Astrocyte (in vitro differentiated cells and primary cell): ENCODE measurements at regions not wholly inside any gene's neighbourhood (a gene's known extent, or its start where the extent isn't known, plus 50 kb on each side); places are given as distances from the start of the nearest gene placed in this dataset.

Experiments used
- DNase-seq: peaks from one replicate; pipeline ENCODE4 v3.0.0-alpha.2; 2010; ENCODE audit warnings: low read depth
- FAIRE-seq: peaks from 2 replicates; lab custom pipeline; 2011; peaks lifted over from hg19 to GRCh38; lab: Jason Lieb, UNC
- H2AFZ ChIP-seq: 2 replicates; pipeline ENCODE4 v1.6.0; 2012; ENCODE audit warnings: low read depth, low read length, inconsistent platforms
- H3K27ac ChIP-seq: 2 replicates; pipeline ENCODE4 v1.5.1; 2011; ENCODE audit warnings: low read depth, low read length, inconsistent platforms
- H3K27me3 ChIP-seq: 2 replicates; pipeline ENCODE4 v1.6.0; 2011; ENCODE audit warnings: low read length, inconsistent platforms; ENCODE audit not compliant: insufficient read depth
- H3K36me3 ChIP-seq: 2 replicates; pipeline ENCODE4 v1.5.1; 2011; ENCODE audit warnings: low read length, inconsistent platforms; ENCODE audit not compliant: insufficient read depth
- H3K4me1 ChIP-seq: 2 replicates; pipeline ENCODE4 v1.5.1; 2011; ENCODE audit warnings: low read length, inconsistent platforms; ENCODE audit not compliant: insufficient read depth
- H3K4me2 ChIP-seq: 2 replicates; pipeline ENCODE4 v1.6.0; 2012; ENCODE audit warnings: low read length, inconsistent platforms
- H3K4me3 ChIP-seq: 2 replicates; pipeline ENCODE4 v1.5.1; 2011; ENCODE audit warnings: low read depth, mild to moderate bottlenecking, low read length, inconsistent platforms; ENCODE audit not compliant: insufficient read depth
- H3K79me2 ChIP-seq: 2 replicates; pipeline ENCODE4 v1.6.0; 2012; ENCODE audit warnings: mild to moderate bottlenecking, low read length, inconsistent platforms; ENCODE audit not compliant: insufficient read depth
- H3K9ac ChIP-seq: 2 replicates; pipeline ENCODE4 v1.6.0; 2012; ENCODE audit warnings: mild to moderate bottlenecking, low read length, inconsistent platforms
- H3K9me3 ChIP-seq: 2 replicates; pipeline ENCODE4 v1.5.1; 2012; ENCODE audit warnings: low read depth, mild to moderate bottlenecking, low read length, inconsistent platforms; ENCODE audit not compliant: insufficient read depth
- H4K20me1 ChIP-seq: 2 replicates; pipeline ENCODE4 v1.6.0; 2012; ENCODE audit warnings: low read length, inconsistent platforms; ENCODE audit not compliant: insufficient read depth
- H3K27ac Mint-ChIP-seq: one replicate; pipeline ENCODE4 v1.8.0; 2021; ENCODE audit warnings: mild to moderate bottlenecking, mixed read lengths; ENCODE audit not compliant: unreplicated experiment
- H3K27me3 Mint-ChIP-seq: one replicate; pipeline ENCODE4 v1.8.0; 2021; ENCODE audit warnings: low read depth, mixed read lengths; ENCODE audit not compliant: unreplicated experiment
- H3K36me3 Mint-ChIP-seq: one replicate; pipeline ENCODE4 v1.8.0; 2021; ENCODE audit warnings: low read depth, mixed read lengths; ENCODE audit not compliant: unreplicated experiment
- H3K4me1 Mint-ChIP-seq: one replicate; pipeline ENCODE4 v1.8.0; 2021; ENCODE audit warnings: low read depth, mixed read lengths; ENCODE audit not compliant: unreplicated experiment
- H3K4me3 Mint-ChIP-seq: one replicate; pipeline ENCODE4 v1.8.0; 2021; ENCODE audit warnings: mild to moderate bottlenecking, moderate library complexity, mixed read lengths; ENCODE audit not compliant: unreplicated experiment
- H3K9me3 Mint-ChIP-seq: one replicate; pipeline ENCODE4 v1.8.0; 2021; ENCODE audit warnings: mild to moderate bottlenecking, mixed read lengths; ENCODE audit not compliant: unreplicated experiment
- EZH2 ChIP-seq: IDR thresholded peaks from 2 replicates; pipeline ENCODE4 v1.6.1; 2012; ENCODE audit warnings: mild to moderate bottlenecking, low read length, inconsistent platforms; ENCODE audit not compliant: insufficient read depth
- TF ChIP-seq, protein P1 (sequence below): IDR thresholded peaks from 2 replicates; pipeline ENCODE4 v1.5.1; 2011; ENCODE audit warnings: low read depth, mild to moderate bottlenecking, inconsistent platforms, low read length, moderate library complexity; ENCODE audit not compliant: insufficient read depth

DNA sequence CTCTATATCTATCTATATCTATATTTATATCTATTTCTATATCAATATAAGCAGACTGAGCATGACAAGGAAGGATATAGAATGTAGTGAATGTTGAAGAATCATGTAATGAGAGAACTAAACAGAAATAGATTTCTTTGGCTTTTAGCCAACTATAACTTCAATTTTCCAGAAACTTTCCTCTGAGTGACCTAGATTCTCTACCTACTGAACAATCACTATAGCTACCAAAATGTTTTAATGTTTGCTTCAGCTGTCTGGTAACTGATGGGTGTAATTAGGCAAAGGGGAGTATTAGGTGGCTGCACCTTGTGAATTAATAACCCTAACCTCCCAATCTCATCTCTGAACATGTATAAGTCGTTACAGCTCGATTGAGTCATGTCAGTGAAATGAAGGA, 76.4 kb upstream of the ROBO1 start:
- Histone ChIP-seq H3K9ac (no peak overlapping the region), H3K9me3 (no peaks in the 10 kb centered on the region), H3K4me2 (no peak overlapping the region), H3K4me3 (no peak overlapping the region), H3K27ac (no peak overlapping the region), H3K36me3 (no peaks in the 10 kb centered on the region), H4K20me1 (no peaks in the 10 kb centered on the region), H3K4me1 (peaks cover 3% of the 10 kb centered on the region), H2AFZ (no peak overlapping the region), H3K79me2 (no peaks in the 10 kb centered on the region), H3K27me3 (no peaks in the 10 kb centered on the region)
- FAIRE-seq (no peak), DNase-seq (no peak)
- H3K36me3 Mint-ChIP-seq = no peaks in the 10 kb centered on the region
- H3K4me3 Mint-ChIP-seq = no peak overlapping the region
- H3K4me1 Mint-ChIP-seq = no peaks in the 10 kb centered on the region
- TF ChIP-seq, protein P1, sequence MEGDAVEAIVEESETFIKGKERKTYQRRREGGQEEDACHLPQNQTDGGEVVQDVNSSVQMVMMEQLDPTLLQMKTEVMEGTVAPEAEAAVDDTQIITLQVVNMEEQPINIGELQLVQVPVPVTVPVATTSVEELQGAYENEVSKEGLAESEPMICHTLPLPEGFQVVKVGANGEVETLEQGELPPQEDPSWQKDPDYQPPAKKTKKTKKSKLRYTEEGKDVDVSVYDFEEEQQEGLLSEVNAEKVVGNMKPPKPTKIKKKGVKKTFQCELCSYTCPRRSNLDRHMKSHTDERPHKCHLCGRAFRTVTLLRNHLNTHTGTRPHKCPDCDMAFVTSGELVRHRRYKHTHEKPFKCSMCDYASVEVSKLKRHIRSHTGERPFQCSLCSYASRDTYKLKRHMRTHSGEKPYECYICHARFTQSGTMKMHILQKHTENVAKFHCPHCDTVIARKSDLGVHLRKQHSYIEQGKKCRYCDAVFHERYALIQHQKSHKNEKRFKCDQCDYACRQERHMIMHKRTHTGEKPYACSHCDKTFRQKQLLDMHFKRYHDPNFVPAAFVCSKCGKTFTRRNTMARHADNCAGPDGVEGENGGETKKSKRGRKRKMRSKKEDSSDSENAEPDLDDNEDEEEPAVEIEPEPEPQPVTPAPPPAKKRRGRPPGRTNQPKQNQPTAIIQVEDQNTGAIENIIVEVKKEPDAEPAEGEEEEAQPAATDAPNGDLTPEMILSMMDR = no peak
- TF ChIP-seq EZH2 = no peak
- H3K27me3 Mint-ChIP-seq = no peaks in the 10 kb centered on the region
- H3K9me3 Mint-ChIP-seq = no peaks in the 10 kb centered on the region
- no peak overlapping the region for H3K27ac Mint-ChIP-seq

DNA sequence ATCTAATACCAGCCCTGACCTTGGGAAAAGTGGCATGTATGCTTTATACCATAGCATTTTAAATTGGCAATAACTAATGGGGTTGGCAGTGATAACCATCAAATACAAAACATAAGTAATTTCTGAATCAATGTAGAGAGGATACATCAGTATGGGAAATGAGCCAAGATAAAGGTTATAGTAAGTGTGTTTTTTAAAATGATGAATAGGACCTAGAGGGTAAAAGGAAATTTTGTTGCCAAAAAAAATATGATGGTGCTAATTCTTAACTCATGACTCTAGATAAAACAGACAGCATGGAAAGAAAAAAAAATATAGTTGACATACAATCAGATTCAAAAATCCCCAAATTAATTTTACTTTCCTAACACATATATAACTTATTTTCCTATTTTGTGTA, 75.4 kb upstream of the ROBO1 start:
- Histone ChIP-seq H3K4me3 (no peak overlapping the region), H4K20me1 (no peaks in the 10 kb centered on the region), H3K36me3 (no peaks in the 10 kb centered on the region), H3K79me2 (no peaks in the 10 kb centered on the region), H2AFZ (no peak overlapping the region), H3K4me2 (no peak overlapping the region), H3K9ac (no peak overlapping the region), H3K27ac (no peak overlapping the region), H3K4me1 (peaks cover 3% of the 10 kb centered on the region), H3K9me3 (no peaks in the 10 kb centered on the region), H3K27me3 (no peaks in the 10 kb centered on the region)
- Mint-ChIP-seq H3K27ac (no peak overlapping the region), H3K27me3 (no peaks in the 10 kb centered on the region), H3K36me3 (no peaks in the 10 kb centered on the region), H3K9me3 (no peaks in the 10 kb centered on the region), H3K4me1 (no peaks in the 10 kb centered on the region), H3K4me3 (no peak overlapping the region)
- TF ChIP-seq EZH2 = no peak
- TF ChIP-seq, protein P1 = no peak
- FAIRE-seq = no peak
- DNase-seq = peak; percentile 36

DNA sequence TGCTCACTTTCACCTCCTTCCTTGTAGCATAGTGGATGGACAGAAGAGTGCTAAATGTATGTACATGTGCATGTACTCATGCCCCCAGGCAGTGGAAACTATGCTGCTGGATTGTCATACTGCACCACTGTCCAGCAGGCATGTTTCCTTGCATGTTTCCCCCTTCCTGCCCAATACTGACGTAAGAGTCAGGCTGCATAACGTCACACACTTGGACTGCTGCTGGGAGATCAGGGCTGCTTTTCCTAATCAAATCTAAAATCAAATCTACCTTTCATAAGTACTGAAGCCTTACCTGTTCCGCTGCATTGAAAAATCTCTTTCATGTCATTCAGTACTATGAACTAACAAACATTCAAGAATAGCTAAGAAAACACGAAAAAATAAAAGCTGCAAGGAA, 67.9 kb upstream of the ROBO1 start:
- Histone ChIP-seq H4K20me1 (no peaks in the 10 kb centered on the region), H3K4me3 (no peak overlapping the region), H3K4me1 (no peaks in the 10 kb centered on the region), H3K27me3 (no peaks in the 10 kb centered on the region), H3K36me3 (no peaks in the 10 kb centered on the region), H3K4me2 (no peak overlapping the region), H3K9ac (no peak overlapping the region), H3K27ac (no peak overlapping the region), H2AFZ (no peak overlapping the region), H3K9me3 (no peaks in the 10 kb centered on the region), H3K79me2 (no peaks in the 10 kb centered on the region)
- Mint-ChIP-seq H3K9me3 (no peaks in the 10 kb centered on the region), H3K36me3 (no peaks in the 10 kb centered on the region), H3K4me1 (no peaks in the 10 kb centered on the region), H3K4me3 (no peak overlapping the region), H3K27me3 (no peaks in the 10 kb centered on the region), H3K27ac (no peak overlapping the region)
- no peak for DNase-seq
- TF ChIP-seq, protein P1 = no peak
- no peak for TF ChIP-seq EZH2
- no peak for FAIRE-seq
